ENCODE measurements at regions not wholly inside any gene's neighbourhood (a gene's known extent, or its start where the extent isn't known, plus 50 kb on each side); places are given as distances from the start of the nearest gene placed in this dataset.

- TF ChIP-seq CTCF (IDR thresholded peaks at IDR 0.05): no peak
- TF ChIP-seq POLR2A (IDR thresholded peaks at IDR 0.05): no peak
Observed at GRCh38 chr7:53672681-53673080, 637.2 kb downstream of the POM121L12 start.

Data from body of pancreas (tissue), 4 donors.